Testis (tissue), 2 donors: ENCODE measurements at regions not wholly inside any gene's neighbourhood (a gene's known extent, or its start where the extent isn't known, plus 50 kb on each side); places are given as distances from the start of the nearest gene placed in this dataset.

Source experiments
- DNase-seq: peaks from one replicate; pipeline ENCODE4 v3.0.0-alpha.2; 2019
- H3K27ac ChIP-seq, 2 donors: fragments of 200-600 bp; sonication (generic); one replicate each; pipeline ENCODE4 v1.5.1; 2019
- H3K27me3 ChIP-seq: fragments of 200-600 bp; sonication (generic); one replicate; pipeline ENCODE4 v1.5.1; 2019
- H3K36me3 ChIP-seq: fragments of 200-600 bp; sonication (generic); one replicate; pipeline ENCODE4 v1.5.1; 2017; ENCODE audit warnings: low read depth; ENCODE audit errors: missing control alignments
- H3K4me1 ChIP-seq: fragments of 200-600 bp; sonication (generic); one replicate; pipeline ENCODE4 v1.5.1; 2019
- H3K4me3 ChIP-seq, 2 donors: fragments of 200-600 bp; sonication (generic); one replicate each; pipeline ENCODE4 v1.5.1; 2017 to 2019
- H3K9me3 ChIP-seq: fragments of 200-600 bp; sonication (generic); one replicate; pipeline ENCODE4 v1.5.1; 2017
- POLR2A ChIP-seq: fragments of 450-650 bp; IDR thresholded peaks from one replicate; pipeline ENCODE4 v1.6.1; 2017; ENCODE audit warnings: antibody characterized with exemption, mild to moderate bottlenecking, moderate library complexity
- WGBS, 2 donors: methylation state at CpG; one replicate each; pipeline ENCODE4 v1.1.5; 2018; 5-methylcytosine and 5-hydroxymethylcytosine counted together
- intact Hi-C: fragments of 100-400 bp; cut with DNase I; formaldehyde crosslinking; loops from one replicate; pipeline ENCODE4 v1.15.1; 2023; ENCODE audit warnings: low total_unique reads
- TF ChIP-seq, protein P1 (sequence below), 3 experiments: fragments of 450-650 bp in 2 of 3; fragments of 200-600 bp in 1 of 3; sonication (generic) in 1 of 3; IDR thresholded peaks; one replicate each; pipeline ENCODE4 v1.5.1; 2016 to 2019; ENCODE audit warnings: antibody characterized with exemption in 3 of 3, mild to moderate bottlenecking in 2 of 3, moderate library complexity in 1 of 3

DNA sequence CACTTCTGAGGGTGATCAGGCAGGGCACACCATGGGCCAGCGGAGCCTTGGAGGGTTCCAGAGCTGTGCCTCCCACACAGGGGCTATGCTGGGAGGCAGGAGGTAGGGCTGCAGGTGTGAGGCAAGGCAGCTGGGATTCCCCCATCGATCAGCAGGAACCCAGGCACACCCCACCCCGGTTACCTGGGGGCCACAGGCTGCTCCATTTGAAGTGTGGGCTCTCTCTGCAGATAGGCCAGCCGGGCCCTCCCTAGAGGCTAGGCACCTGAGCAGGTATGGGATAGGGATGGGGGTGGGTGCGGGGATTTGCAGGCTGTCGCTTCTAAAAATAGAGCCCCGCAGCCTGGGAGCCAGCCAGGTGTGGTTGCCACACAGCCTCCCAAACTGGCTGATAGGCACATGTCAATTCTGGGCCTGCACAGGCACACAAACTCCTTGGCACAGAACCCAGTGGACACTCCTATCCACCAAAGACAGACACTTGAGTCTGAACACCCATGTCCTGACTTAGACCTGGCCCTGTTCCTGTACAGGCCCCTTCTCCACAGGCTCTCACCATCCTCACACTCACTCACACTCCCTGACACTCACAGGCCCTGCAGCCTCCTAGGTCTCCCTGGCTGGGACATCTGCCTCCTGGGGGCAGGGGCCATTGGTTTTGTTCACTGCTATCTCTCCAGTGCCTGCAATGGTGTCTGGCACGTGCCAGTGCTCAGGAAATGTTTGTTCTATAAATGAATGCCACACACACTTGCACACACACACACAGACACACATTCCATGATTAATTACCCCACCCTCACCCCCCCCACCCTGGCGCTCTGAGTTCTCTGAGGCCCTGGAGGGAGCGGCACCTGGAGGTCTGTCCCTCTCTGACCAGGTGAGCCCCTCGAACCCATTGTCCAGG is 73.4 kb downstream of the ZFP36L2 start:
- H3K27ac ChIP-seq, result no peak overlapping the region
- intact Hi-C loops, result no loop called here
- 87 to 93% methylated on average over 7 to 11 of the region's 11 CpGs for WGBS, 2 donors
- H3K4me1 ChIP-seq, result no peaks in the 10 kb centered on the region
- TF ChIP-seq, protein P1, sequence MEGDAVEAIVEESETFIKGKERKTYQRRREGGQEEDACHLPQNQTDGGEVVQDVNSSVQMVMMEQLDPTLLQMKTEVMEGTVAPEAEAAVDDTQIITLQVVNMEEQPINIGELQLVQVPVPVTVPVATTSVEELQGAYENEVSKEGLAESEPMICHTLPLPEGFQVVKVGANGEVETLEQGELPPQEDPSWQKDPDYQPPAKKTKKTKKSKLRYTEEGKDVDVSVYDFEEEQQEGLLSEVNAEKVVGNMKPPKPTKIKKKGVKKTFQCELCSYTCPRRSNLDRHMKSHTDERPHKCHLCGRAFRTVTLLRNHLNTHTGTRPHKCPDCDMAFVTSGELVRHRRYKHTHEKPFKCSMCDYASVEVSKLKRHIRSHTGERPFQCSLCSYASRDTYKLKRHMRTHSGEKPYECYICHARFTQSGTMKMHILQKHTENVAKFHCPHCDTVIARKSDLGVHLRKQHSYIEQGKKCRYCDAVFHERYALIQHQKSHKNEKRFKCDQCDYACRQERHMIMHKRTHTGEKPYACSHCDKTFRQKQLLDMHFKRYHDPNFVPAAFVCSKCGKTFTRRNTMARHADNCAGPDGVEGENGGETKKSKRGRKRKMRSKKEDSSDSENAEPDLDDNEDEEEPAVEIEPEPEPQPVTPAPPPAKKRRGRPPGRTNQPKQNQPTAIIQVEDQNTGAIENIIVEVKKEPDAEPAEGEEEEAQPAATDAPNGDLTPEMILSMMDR (IDR thresholded peaks at IDR 0.05), result no peak
- TF ChIP-seq POLR2A, result no peak
- DNase-seq, result no peak
- no peaks in the 10 kb centered on the region for H3K27me3 ChIP-seq
- no peak overlapping the region for H3K4me3 ChIP-seq
- H3K9me3 ChIP-seq, result no peaks in the 10 kb centered on the region
- H3K36me3 ChIP-seq, result no peaks in the 10 kb centered on the region

DNA sequence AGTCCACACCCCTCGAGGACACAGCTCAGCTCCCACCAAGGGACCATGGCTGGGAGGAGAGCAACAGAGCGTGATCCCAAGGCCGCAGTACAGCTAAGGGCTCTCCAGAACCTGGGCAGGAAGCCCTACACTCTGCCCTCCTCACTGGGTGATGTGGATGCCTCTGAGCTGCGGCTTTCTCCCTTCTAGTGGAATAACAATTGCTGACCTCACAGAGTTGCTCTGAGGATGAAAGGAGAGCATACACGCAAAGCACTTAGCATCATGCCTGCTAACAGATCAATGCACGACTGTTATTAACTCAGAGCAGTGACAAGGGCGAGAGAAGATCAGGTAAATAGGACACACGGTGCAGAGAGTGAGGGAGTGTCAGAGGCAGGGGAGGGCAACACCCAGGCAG is 74.2 kb downstream of the ZFP36L2 start:
- intact Hi-C loops, result no loop called here
- WGBS, 2 donors, result 83 to 86% methylated on average over 8 of the region's 8 CpGs
- H3K27me3 ChIP-seq, result no peaks in the 10 kb centered on the region
- no peak overlapping the region for H3K27ac ChIP-seq
- no peak overlapping the region for H3K4me3 ChIP-seq
- H3K36me3 ChIP-seq, result no peaks in the 10 kb centered on the region
- no peaks in the 10 kb centered on the region for H3K4me1 ChIP-seq
- TF ChIP-seq POLR2A, result no peak
- TF ChIP-seq, protein P1 (IDR thresholded peaks at IDR 0.05), result no peak
- DNase-seq, result no peak
- no peaks in the 10 kb centered on the region for H3K9me3 ChIP-seq

DNA sequence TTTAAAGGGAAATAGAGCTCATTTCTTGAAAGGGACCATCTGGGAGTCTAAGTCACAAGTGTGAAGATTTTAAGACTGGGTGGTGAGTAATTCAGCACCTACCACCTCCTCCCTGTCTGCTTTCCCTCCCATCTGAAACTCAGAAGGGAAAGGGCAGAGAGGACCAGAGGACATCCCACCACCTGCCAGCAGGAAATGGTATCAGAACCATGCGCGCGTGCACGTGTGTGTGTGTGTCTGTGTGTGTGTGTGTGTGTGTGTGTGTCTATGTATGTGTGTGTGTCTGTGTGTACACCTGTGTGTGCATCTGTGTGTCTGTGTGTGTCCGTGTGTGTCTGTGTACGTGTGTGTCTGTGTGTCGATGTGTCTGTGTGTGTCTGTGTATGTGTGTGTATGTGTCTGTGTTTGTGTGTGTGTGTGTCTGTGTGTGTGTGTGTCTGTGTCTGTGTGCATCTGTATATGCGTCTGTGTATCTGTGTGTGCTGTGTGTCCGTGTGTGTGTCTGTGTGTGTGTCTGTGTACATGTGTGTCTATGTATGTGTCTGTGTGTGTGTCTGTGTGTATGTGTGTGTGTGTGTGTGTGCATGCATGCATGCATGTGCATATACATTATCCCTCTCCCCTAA is 76.8 kb downstream of the ZFP36L2 start:
- no peaks in the 10 kb centered on the region for H3K4me1 ChIP-seq
- 82 to 88% methylated on average over 6 to 9 of the region's 9 CpGs for WGBS, 2 donors

GRCh38 chr2:43146083-43146482 is 80.3 kb downstream of the ZFP36L2 start:
- WGBS, 2 donors, result 69 to 79% methylated on average over 5 of the region's 5 CpGs

More for the DNA sequence above, 76.8 kb downstream of the ZFP36L2 start:
- no peaks in the 10 kb centered on the region for H3K27me3 ChIP-seq
- intact Hi-C loops, result no loop called here
- no peak overlapping the region for H3K4me3 ChIP-seq
- DNase-seq, result no peak
- no peak for TF ChIP-seq POLR2A
- TF ChIP-seq, protein P1 (IDR thresholded peaks at IDR 0.05), result no peak
- H3K27ac ChIP-seq, result no peak overlapping the region
- H3K36me3 ChIP-seq, result no peaks in the 10 kb centered on the region
- no peaks in the 10 kb centered on the region for H3K9me3 ChIP-seq

More at GRCh38 chr2:43146083-43146482, 80.3 kb downstream of the ZFP36L2 start:
- TF ChIP-seq POLR2A, result no peak
- TF ChIP-seq, protein P1 (IDR thresholded peaks at IDR 0.05), result no peak
- Histone ChIP-seq H3K27ac (no peak overlapping the region), H3K27me3 (no peaks in the 10 kb centered on the region), H3K9me3 (no peaks in the 10 kb centered on the region), H3K4me3 (no peak overlapping the region), H3K4me1 (no peaks in the 10 kb centered on the region), H3K36me3 (no peaks in the 10 kb centered on the region)
- intact Hi-C loops, result no loop called here
- DNase-seq, result no peak
